PC-9 (cell line): ENCODE measurements at regions not wholly inside any gene's neighbourhood (a gene's known extent, or its start where the extent isn't known, plus 50 kb on each side); places are given as distances from the start of the nearest gene placed in this dataset.

Experiments used
- CTCF ChIP-seq: fragments of 200-600 bp; sonication (generic); conservative IDR thresholded peaks from 2 replicates; pipeline ENCODE4 v1.6.1; 2017; ENCODE audit warnings: mixed run types, antibody characterized with exemption, mild to moderate bottlenecking, moderate library complexity
- EZH2 ChIP-seq: fragments of 200-600 bp; sonication (generic); IDR thresholded peaks from 2 replicates; pipeline ENCODE4 v1.8.0; 2017; ENCODE audit warnings: antibody characterized with exemption, low read depth

GRCh38 chr5:31130676-31131075 lies 62.8 kb upstream of the CDH6 start:
- TF ChIP-seq CTCF (no peak), EZH2 (no peak)
